Frontal cortex (tissue), 3 donors: ENCODE measurements at regions not wholly inside any gene's neighbourhood (a gene's known extent, or its start where the extent isn't known, plus 50 kb on each side); places are given as distances from the start of the nearest gene placed in this dataset.

Experiments used
- DNase-seq, 2 donors: peaks; one replicate each; pipeline ENCODE4 v3.0.0; 2012; ENCODE audit warnings: low spot score in 2 of 2
- FAIRE-seq: peaks from 2 replicates; lab custom pipeline; 2012; peaks lifted over from hg19 to GRCh38; lab: Jason Lieb, UNC
- donor health status: control.
- donor health status: control.
- donor health status: control.

GRCh38 chr7:41762641-41763040 is 59.8 kb upstream of the INHBA start:
- FAIRE-seq (no peak), DNase-seq (no peak)

GRCh38 chr7:41760293-41760692 is 57.4 kb upstream of the INHBA start:
- FAIRE-seq = no peak
- no peak for DNase-seq

GRCh38 chr7:41758321-41758720 is 55.4 kb upstream of the INHBA start:
- no peak for DNase-seq
- FAIRE-seq = no peak

GRCh38 chr7:41756650-41757182 is 53.8 kb upstream of the INHBA start:
- no peak for DNase-seq
- FAIRE-seq = no peak

- DNase-seq (no peak), FAIRE-seq (no peak)
Measured at GRCh38 chr7:41755096-41755495, 52.2 kb upstream of the INHBA start.

GRCh38 chr7:41754046-41754445 is 51.2 kb upstream of the INHBA start:
- FAIRE-seq (no peak), DNase-seq (no peak)
